HEK293 (cell line): ENCODE measurements at regions not wholly inside any gene's neighbourhood (a gene's known extent, or its start where the extent isn't known, plus 50 kb on each side); places are given as distances from the start of the nearest gene placed in this dataset.

Experiments used
- CTCF ChIA-PET: fragments of 350-600 bp; formaldehyde crosslinking; extraction: SDS; loops from one replicate; lab custom pipeline; 2021; ENCODE audit warnings: antibody characterized with exemption; lab: Yijun Ruan, JAX
- POLR2A ChIA-PET: fragments of 300-600 bp; formaldehyde crosslinking; extraction: SDS; loops from one replicate; lab custom pipeline; 2020; ENCODE audit warnings: antibody characterized with exemption, inconsistent platforms; lab: Yijun Ruan, JAX
- H3K27ac ChIP-seq: fragments of 200-500 bp; sonication (Bioruptor generic); 2 replicates; pipeline ENCODE4 v1.5.1; 2014; ENCODE audit warnings: low read depth, low read length, control low read depth, inconsistent platforms; ENCODE audit errors: extremely low read depth
- H3K36me3 ChIP-seq, 2 experiments: fragments of 200-500 bp in 1 of 2; sonication (Bioruptor generic) in 1 of 2; 1 replicate in 1 of 2; 2 replicates in 1 of 2; pipeline ENCODE4 v1.5.1; 2014 to 2017; ENCODE audit warnings: inconsistent platforms in 2 of 2, low read length in 2 of 2; ENCODE audit not compliant: control insufficient read depth in 2 of 2, insufficient read depth in 1 of 2
- H3K4me1 ChIP-seq: fragments of 200-500 bp; sonication (Bioruptor generic); 2 replicates; pipeline ENCODE4 v1.5.1; 2014; ENCODE audit warnings: mild to moderate bottlenecking, low read length, inconsistent platforms; ENCODE audit not compliant: control insufficient read depth, insufficient read depth
- H3K4me3 ChIP-seq: 2 replicates; pipeline ENCODE4 v1.5.1; 2011; ENCODE audit warnings: low read depth, mild to moderate bottlenecking, control low read depth, low read length, moderate library complexity
- H3K9me3 ChIP-seq: fragments of 200-500 bp; sonication (Bioruptor generic); 2 replicates; pipeline ENCODE4 v1.5.1; 2014; ENCODE audit warnings: low read depth, low read length, inconsistent platforms; ENCODE audit not compliant: control insufficient read depth, insufficient read depth
- BCL11B ChIP-seq: fragments of 450-650 bp; formaldehyde crosslinking; IDR thresholded peaks from 2 replicates; pipeline ENCODE4 v1.5.1; 2016; ENCODE audit warnings: low read depth, missing biosample characterization, missing genetic modification characterization
- KLF7 ChIP-seq: fragments of 450-650 bp; formaldehyde crosslinking; IDR thresholded peaks from 2 replicates; pipeline ENCODE4 v1.5.1; 2016; ENCODE audit warnings: missing biosample characterization, missing genetic modification characterization, borderline replicate concordance
- SP2 ChIP-seq: fragments of 450-650 bp; formaldehyde crosslinking; IDR thresholded peaks from 2 replicates; pipeline ENCODE4 v1.5.1; 2016; ENCODE audit warnings: missing biosample characterization, missing genetic modification characterization
- ZBTB17 ChIP-seq: fragments of 450-650 bp; formaldehyde crosslinking; IDR thresholded peaks from 2 replicates; pipeline ENCODE4 v1.5.1; 2016; ENCODE audit warnings: missing biosample characterization, missing genetic modification characterization
- ZFHX2 ChIP-seq: fragments of 450-650 bp; formaldehyde crosslinking; conservative IDR thresholded peaks from 2 replicates; pipeline ENCODE4 v1.5.1; 2016; ENCODE audit warnings: missing biosample characterization, missing genetic modification characterization
- ZIC2 ChIP-seq: fragments of 450-650 bp; formaldehyde crosslinking; IDR thresholded peaks from 2 replicates; pipeline ENCODE4 v1.5.1; 2016; ENCODE audit warnings: missing biosample characterization, missing genetic modification characterization
- ZNF112 ChIP-seq: fragments of 450-650 bp; formaldehyde crosslinking; IDR thresholded peaks from 2 replicates; pipeline ENCODE4 v1.5.0; 2017; ENCODE audit warnings: missing biosample characterization, missing genetic modification characterization
- ZNF23 ChIP-seq: fragments of 450-650 bp; formaldehyde crosslinking; IDR thresholded peaks from 2 replicates; pipeline ENCODE4 v1.5.1; 2016; ENCODE audit warnings: missing biosample characterization, missing genetic modification characterization, borderline replicate concordance
- ZNF404 ChIP-seq: fragments of 450-650 bp; formaldehyde crosslinking; IDR thresholded peaks from 2 replicates; pipeline ENCODE4 v1.5.1; 2017; ENCODE audit warnings: missing biosample characterization, missing genetic modification characterization
- ZNF600 ChIP-seq: fragments of 450-650 bp; formaldehyde crosslinking; IDR thresholded peaks from 2 replicates; pipeline ENCODE4 v1.5.1; 2016; ENCODE audit warnings: missing biosample characterization, missing genetic modification characterization
- ZNF660 ChIP-seq: fragments of 450-650 bp; IDR thresholded peaks from 2 replicates; pipeline ENCODE4 v1.5.1; 2018; ENCODE audit warnings: missing biosample characterization, mild to moderate bottlenecking, missing genetic modification characterization
- ZNF664 ChIP-seq: fragments of 450-650 bp; formaldehyde crosslinking; IDR thresholded peaks from 2 replicates; pipeline ENCODE4 v1.5.1; 2016; ENCODE audit warnings: missing biosample characterization, missing genetic modification characterization
- ZNF76 ChIP-seq: fragments of 450-650 bp; formaldehyde crosslinking; IDR thresholded peaks from 2 replicates; pipeline ENCODE4; 2016; ENCODE audit warnings: low read depth, missing biosample characterization, missing genetic modification characterization, borderline replicate concordance
- ZNF768 ChIP-seq: fragments of 450-650 bp; formaldehyde crosslinking; IDR thresholded peaks from 2 replicates; pipeline ENCODE4 v1.5.1; 2018; ENCODE audit warnings: missing biosample characterization, mild to moderate bottlenecking, missing genetic modification characterization
- TF ChIP-seq, protein P1 (sequence below): fragments of 450-650 bp; formaldehyde crosslinking; optimal IDR thresholded peaks from 2 replicates; pipeline ENCODE3; 2016; ENCODE audit warnings: missing biosample characterization, mild to moderate bottlenecking, missing genetic modification characterization
- TF ChIP-seq, protein P2 (sequence below): fragments of 450-650 bp; formaldehyde crosslinking; IDR thresholded peaks from 2 replicates; pipeline ENCODE4 v1.5.1; 2016; ENCODE audit warnings: missing biosample characterization, missing genetic modification characterization

DNA sequence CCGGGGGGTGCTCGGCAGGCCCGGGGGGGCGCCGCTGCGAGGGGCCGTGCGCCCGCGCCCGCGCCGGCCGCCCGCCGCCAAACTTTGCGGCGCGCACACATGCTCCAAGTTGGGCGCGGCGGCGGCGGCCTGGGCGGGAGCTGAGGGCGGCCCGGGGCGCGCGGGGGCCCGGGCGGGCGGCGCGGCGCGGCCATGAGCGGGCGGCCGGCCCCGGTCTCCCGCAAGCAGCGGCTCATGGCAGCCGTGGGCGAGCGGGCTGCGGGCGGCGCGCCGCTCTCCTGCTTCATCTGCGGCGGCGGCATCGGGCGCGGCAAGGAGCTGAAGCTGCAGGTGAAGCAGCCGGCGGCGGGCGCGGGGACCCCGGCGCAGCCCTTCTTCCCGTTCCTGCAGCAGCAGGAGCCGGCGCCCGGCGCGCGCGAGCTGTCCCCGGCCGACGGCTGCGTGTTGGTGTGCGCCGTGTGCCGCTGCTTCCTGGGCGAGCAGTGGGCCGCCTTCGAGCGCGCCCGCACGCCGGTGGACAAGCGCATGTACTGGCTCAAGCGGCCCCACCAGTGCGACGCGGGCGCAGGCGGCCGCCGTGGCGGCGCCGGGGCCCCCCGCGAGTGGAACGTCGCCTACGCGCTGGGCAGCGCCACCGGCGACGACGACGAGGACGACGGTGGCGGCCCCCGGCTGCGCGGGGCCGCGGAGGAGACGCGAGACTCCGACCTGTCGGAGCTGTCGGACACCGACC lies 57.2 kb upstream of the CIBAR2 start:
- ChIA-PET POLR2A (interaction anchor here (0.6 kb wide), 1 partner anchor 116 kb away, joined by 5 read pairs; no protein-coding TSS in a partner anchor), CTCF (no interaction called here)
- H3K9me3 ChIP-seq = no peaks in the 10 kb centered on the region
- TF ChIP-seq ZNF23 = no peak
- TF ChIP-seq KLF7 = no peak
- no peak for TF ChIP-seq ZNF768 (tag by site-specific recombination)
- TF ChIP-seq ZNF660 = 0 out of 2 replicates have a peak, but pooled peaks have one; percentile 24
- no peak for TF ChIP-seq ZNF404
- TF ChIP-seq, protein P1, sequence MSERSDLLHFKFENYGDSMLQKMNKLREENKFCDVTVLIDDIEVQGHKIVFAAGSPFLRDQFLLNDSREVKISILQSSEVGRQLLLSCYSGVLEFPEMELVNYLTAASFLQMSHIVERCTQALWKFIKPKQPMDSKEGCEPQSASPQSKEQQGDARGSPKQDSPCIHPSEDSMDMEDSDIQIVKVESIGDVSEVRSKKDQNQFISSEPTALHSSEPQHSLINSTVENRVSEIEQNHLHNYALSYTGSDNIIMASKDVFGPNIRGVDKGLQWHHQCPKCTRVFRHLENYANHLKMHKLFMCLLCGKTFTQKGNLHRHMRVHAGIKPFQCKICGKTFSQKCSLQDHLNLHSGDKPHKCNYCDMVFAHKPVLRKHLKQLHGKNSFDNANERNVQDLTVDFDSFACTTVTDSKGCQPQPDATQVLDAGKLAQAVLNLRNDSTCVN (tag by site-specific recombination) = peak; percentile 29
- no peak for TF ChIP-seq ZNF112 (tag by site-specific recombination)
- TF ChIP-seq, protein P2, sequence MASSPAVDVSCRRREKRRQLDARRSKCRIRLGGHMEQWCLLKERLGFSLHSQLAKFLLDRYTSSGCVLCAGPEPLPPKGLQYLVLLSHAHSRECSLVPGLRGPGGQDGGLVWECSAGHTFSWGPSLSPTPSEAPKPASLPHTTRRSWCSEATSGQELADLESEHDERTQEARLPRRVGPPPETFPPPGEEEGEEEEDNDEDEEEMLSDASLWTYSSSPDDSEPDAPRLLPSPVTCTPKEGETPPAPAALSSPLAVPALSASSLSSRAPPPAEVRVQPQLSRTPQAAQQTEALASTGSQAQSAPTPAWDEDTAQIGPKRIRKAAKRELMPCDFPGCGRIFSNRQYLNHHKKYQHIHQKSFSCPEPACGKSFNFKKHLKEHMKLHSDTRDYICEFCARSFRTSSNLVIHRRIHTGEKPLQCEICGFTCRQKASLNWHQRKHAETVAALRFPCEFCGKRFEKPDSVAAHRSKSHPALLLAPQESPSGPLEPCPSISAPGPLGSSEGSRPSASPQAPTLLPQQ (tag by site-specific recombination) = 0 out of 2 replicates have a peak, but pooled peaks have one; percentile 19
- H3K27ac ChIP-seq = peak overlapping the region; percentile 54; the same call in 1 of the 2 replicates
- peaks cover 0 to 6% of the 10 kb centered on the region in 2 experiments; a peak in 1 of 3 replicates for H3K36me3 ChIP-seq
- H3K4me3 ChIP-seq = peak overlapping the region; percentile 28
- peaks cover 7% of the 10 kb centered on the region for H3K4me1 ChIP-seq

DNA sequence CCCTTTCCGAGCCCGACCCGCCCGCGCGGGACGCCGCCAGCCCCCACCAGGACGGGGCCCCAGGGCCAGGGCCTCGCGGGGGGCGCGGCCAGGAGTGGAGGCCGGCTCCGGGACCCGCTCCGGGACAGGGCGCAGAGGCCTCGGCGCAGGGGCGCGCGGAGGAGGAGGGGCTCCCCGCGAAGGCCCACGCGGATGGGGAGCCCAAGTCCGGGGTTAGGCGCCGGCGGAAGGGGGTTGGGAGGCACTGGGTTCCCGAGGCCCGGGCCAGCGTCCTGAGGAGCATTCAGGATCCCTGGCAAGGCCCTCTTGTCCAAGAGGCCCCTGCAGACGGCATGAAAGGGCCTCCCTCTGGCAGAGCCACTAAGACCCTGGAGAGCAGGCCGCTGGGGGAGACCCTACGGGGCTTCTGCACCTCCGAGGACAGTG lies 57.8 kb upstream of the CIBAR2 start:
- Histone ChIP-seq H3K9me3 (no peaks in the 10 kb centered on the region), H3K4me1 (peaks cover 9% of the 10 kb centered on the region), H3K4me3 (no peak overlapping the region), H3K36me3 (peaks cover 0 to 6% of the 10 kb centered on the region in 2 experiments; a peak in 1 of 3 replicates), H3K27ac (peak overlapping the region; percentile 54; the same call in 1 of the 2 replicates)
- ChIA-PET POLR2A (no interaction called here), CTCF (interaction anchor here (0.7 kb wide), 1 partner anchor 43 kb away, joined by 4 read pairs; no protein-coding TSS in a partner anchor)
- TF ChIP-seq ZIC2 (tag by site-specific recombination) = peak; percentile 48; the same call in 1 of the 2 replicates
- no peak for TF ChIP-seq BCL11B
- TF ChIP-seq ZNF76 (tag by site-specific recombination) = no peak

DNA sequence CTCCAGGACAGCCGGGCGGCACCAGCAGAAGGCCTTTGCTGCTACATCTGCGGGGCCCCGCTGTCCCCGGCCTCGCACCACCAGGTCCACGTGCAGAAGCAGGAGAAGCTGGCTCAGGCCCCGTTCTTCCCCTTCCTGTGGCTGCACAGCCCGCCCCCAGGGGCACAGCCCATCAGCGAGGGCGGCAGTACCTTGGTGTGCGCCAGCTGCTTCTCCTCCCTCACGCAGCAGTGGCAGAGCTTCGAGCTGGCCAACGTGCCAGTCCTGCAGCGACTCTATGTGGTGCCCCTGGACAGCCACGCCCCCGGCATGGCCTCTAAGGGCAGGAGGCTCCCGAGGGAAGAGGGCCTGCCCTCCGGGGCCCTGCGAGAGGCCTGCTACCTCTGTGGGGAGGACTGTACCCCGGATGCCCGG lies 58.3 kb upstream of the CIBAR2 start:
- TF ChIP-seq ZBTB17 (tag by site-specific recombination) (no peak), ZFHX2 (tag by site-specific recombination) (peak; percentile 30; the same call in 1 of the 2 replicates), SP2 (peak; percentile 31), ZNF600 (0 out of 2 replicates have a peak, but pooled peaks have one; percentile 9), ZNF664 (tag by site-specific recombination) (no peak)
- Histone ChIP-seq H3K36me3 (peaks cover 0 to 10% of the 10 kb centered on the region in 2 experiments; a peak in 1 of 3 replicates), H3K4me1 (peaks cover 9% of the 10 kb centered on the region), H3K9me3 (no peaks in the 10 kb centered on the region), H3K4me3 (no peak overlapping the region), H3K27ac (no peak overlapping the region)
- ChIA-PET CTCF (interaction anchor here (0.7 to 1.1 kb wide), 4 partner anchors 12 to 56 kb away, joined by 3 to 4 read pairs (median 4); no protein-coding TSS in a partner anchor), POLR2A (no interaction called here)
